ENCODE measurements at regions not wholly inside any gene's neighbourhood (a gene's known extent, or its start where the extent isn't known, plus 50 kb on each side); places are given as distances from the start of the nearest gene placed in this dataset.

DNA sequence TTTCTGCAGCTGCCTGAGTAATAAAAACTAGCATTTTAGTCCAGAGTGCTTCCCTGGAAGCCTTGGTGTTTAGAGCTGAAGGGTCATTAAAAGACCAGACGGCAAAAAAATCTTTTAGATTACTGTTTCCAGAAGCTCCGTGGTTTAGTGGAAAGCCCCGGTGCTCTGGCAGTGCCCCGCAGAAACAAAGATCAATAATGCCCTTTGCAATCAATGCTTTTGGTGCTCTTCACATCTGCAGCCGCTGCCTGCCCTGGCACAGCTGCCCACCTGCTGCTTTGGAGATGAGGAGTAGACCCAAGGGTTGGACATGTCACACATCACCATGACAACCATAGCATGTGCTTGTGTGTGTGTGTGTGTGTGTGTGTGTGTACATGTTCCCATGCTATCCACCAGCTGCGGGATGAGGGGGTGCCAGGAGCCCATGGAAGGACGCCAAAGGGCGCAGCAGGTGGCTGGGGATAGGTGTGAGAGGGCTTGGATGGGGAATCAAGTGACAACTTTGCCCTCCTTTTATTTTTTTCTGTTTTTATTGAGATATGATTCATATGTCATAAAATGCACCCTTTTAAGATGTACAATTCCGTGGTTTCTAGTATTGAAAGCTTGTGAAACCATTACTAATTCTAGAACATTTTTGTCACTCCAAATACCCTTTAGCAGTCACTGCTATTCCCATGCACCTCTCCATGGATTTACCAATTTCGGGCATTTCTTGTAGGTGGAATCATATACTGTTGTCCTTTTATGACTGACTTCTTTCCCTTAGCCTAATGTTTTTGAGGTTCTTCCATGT, 75.7 kb upstream of the KLHL25 start:
- FAIRE-seq: no peak
- H3K27me3 ChIP-seq (ENCODE audit: control insufficient read depth in 2 of 2, insufficient read depth in 2 of 2, low read length in 2 of 2): no peaks in the 10 kb centered on the region
- H3K9me1 ChIP-seq (replicated peaks; ENCODE audit: control insufficient read depth, extremely low read depth, insufficient read depth, low read length): no peaks in the 10 kb centered on the region
- no peaks in the 10 kb centered on the region for H3K79me2 ChIP-seq (ENCODE audit: control insufficient read depth, insufficient read depth, low read length)
- H3K27ac ChIP-seq (ENCODE audit: insufficient read depth, low read depth, low read length): no peak overlapping the region
- no peak for TF ChIP-seq POLR2A (IDR thresholded peaks at IDR 0.05; ENCODE audit: low read depth, low read length)
- no peak for TF ChIP-seq FOS (IDR thresholded peaks at IDR 0.05; ENCODE audit: borderline replicate concordance, insufficient read depth, low read length)
- TF ChIP-seq MAX (IDR thresholded peaks at IDR 0.05; ENCODE audit: insufficient read depth, insufficient read length): no peak
- no peak for TF ChIP-seq CTCF (IDR thresholded peaks at IDR 0.05; ENCODE audit: extremely low read depth in 1 of 2, insufficient read depth in 1 of 2, low read depth in 1 of 2, low read length in 2 of 2)
- TF ChIP-seq EZH2 (IDR thresholded peaks at IDR 0.05; ENCODE audit: borderline replicate concordance, low read depth, low read length, severe bottlenecking): no peak
- TF ChIP-seq POLR2AphosphoS5 (IDR thresholded peaks at IDR 0.05; ENCODE audit: insufficient read depth, low read depth, low read length): no peak
- TF ChIP-seq JUN (IDR thresholded peaks at IDR 0.05; ENCODE audit: borderline replicate concordance, insufficient read depth, insufficient read length, low read depth): no peak
- no peak for TF ChIP-seq GATA2 (IDR thresholded peaks at IDR 0.05; ENCODE audit: insufficient read depth, insufficient read length, low read depth, low read length)
- no peak for TF ChIP-seq MYC (IDR thresholded peaks at IDR 0.05; ENCODE audit: low read depth, low read length)
- no peaks in the 10 kb centered on the region for H3K9me3 ChIP-seq (replicated peaks; ENCODE audit: control insufficient read depth, insufficient read depth, low read length)
- no peaks in the 10 kb centered on the region for H3K4me1 ChIP-seq (ENCODE audit: control insufficient read depth, extremely low read depth, insufficient read depth, low read length)
- H3K4me3 ChIP-seq (replicated peaks in 1 of 3; ENCODE audit: insufficient read depth in 1 of 3, low read depth in 1 of 3, low read length in 3 of 3): no peak overlapping the region
- no peak overlapping the region for H2AFZ ChIP-seq (ENCODE audit: low read depth, low read length)
- no peaks in the 10 kb centered on the region for H3K36me3 ChIP-seq (ENCODE audit: control insufficient read depth in 2 of 2, extremely low read depth in 1 of 2, insufficient read depth in 2 of 2, low read length in 2 of 2)
- intact Hi-C loops (cut with micrococcal nuclease) (no loop called here), dilution Hi-C loops (cut with MboI; ENCODE audit: extremely low pct_ligation_motif_present, low sequenced_read_pairs) (no loop called here)
- ChIA-PET CTCF (interaction anchor here (0.7 kb wide), 1 partner anchor 11 kb away, joined by 3 read pairs; no protein-coding TSS in a partner anchor), POLR2A (no interaction called here)
- no peak for DNase-seq (ENCODE audit: low read depth, low spot score)
- BruUV-seq (replicated peaks): no TSS peak
- H3K9ac ChIP-seq (replicated peaks; ENCODE audit: extremely low read depth, insufficient read depth, low read length): no peak overlapping the region
- no peak overlapping the region for H3K4me2 ChIP-seq (ENCODE audit: insufficient read depth, low read length)
- no peaks in the 10 kb centered on the region for H4K20me1 ChIP-seq (replicated peaks; ENCODE audit: control insufficient read depth, extremely low read depth, insufficient read depth, low read length)

Data from endothelial cell of umbilical vein (primary cell).